H54 (cell line): ENCODE measurements at regions not wholly inside any gene's neighbourhood (a gene's known extent, or its start where the extent isn't known, plus 50 kb on each side); places are given as distances from the start of the nearest gene placed in this dataset.
"Not testable (repeated sequence)": the region's sequence is repeated elsewhere in the genome, so short reads cannot be mapped to it uniquely, and the experiment has no call there.

ENCODE experiments used
- DNase-seq: peaks from one replicate; pipeline ENCODE4 v3.0.0; 2011; ENCODE audit warnings: low spot score, mixed read lengths; ENCODE audit not compliant: insufficient read length
- FAIRE-seq: peaks from 3 replicates; lab custom pipeline; 2011; peaks lifted over from hg19 to GRCh38; lab: Jason Lieb, UNC

- DNase-seq, result not testable (repeated sequence)
These were observed 310.4 kb upstream of the PLGLB1 start for GRCh38 chr2:87331940-87332583.

GRCh38 chr2:87334888-87335287 is 313.2 kb upstream of the PLGLB1 start:
- not testable (repeated sequence) for FAIRE-seq

More at GRCh38 chr2:87331940-87332583, 310.4 kb upstream of the PLGLB1 start:
- FAIRE-seq, result not testable (repeated sequence)

GRCh38 chr2:87338998-87339397 is 317.4 kb upstream of the PLGLB1 start:
- FAIRE-seq, DNase-seq: not testable (repeated sequence)

More at GRCh38 chr2:87334888-87335287, 313.2 kb upstream of the PLGLB1 start:
- not testable (repeated sequence) for DNase-seq

GRCh38 chr2:87341601-87342014 is 320.0 kb upstream of the PLGLB1 start:
- DNase-seq, FAIRE-seq: not testable (repeated sequence)

- not testable (repeated sequence) for DNase-seq, FAIRE-seq
These were observed 320.5 kb upstream of the PLGLB1 start for GRCh38 chr2:87342175-87342574.

GRCh38 chr2:87343347-87343746 is 321.7 kb upstream of the PLGLB1 start:
- not testable (repeated sequence) for DNase-seq, FAIRE-seq

- not testable (repeated sequence) for FAIRE-seq, DNase-seq
These were observed 323.6 kb upstream of the PLGLB1 start for GRCh38 chr2:87345283-87345682.

GRCh38 chr2:87348556-87348955 is 326.9 kb upstream of the PLGLB1 start:
- FAIRE-seq, DNase-seq: not testable (repeated sequence)

- not testable (repeated sequence) for FAIRE-seq
These were observed 327.4 kb upstream of the PLGLB1 start for GRCh38 chr2:87349006-87349405.

GRCh38 chr2:87352178-87352934 is 330.7 kb upstream of the PLGLB1 start:
- DNase-seq, FAIRE-seq: not testable (repeated sequence)

More at GRCh38 chr2:87349006-87349405, 327.4 kb upstream of the PLGLB1 start:
- not testable (repeated sequence) for DNase-seq

- not testable (repeated sequence) for FAIRE-seq, DNase-seq
These were observed 331.8 kb upstream of the PLGLB1 start for GRCh38 chr2:87353408-87353807.

GRCh38 chr2:87354102-87354501 is 332.5 kb upstream of the PLGLB1 start:
- not testable (repeated sequence) for DNase-seq, FAIRE-seq

- not testable (repeated sequence) for DNase-seq, FAIRE-seq
These were observed 338.6 kb upstream of the PLGLB1 start for GRCh38 chr2:87360250-87360649.

GRCh38 chr2:87360927-87361326 is 339.3 kb upstream of the PLGLB1 start:
- not testable (repeated sequence) for FAIRE-seq, DNase-seq

- not testable (repeated sequence) for DNase-seq, FAIRE-seq
These were observed 340.2 kb upstream of the PLGLB1 start for GRCh38 chr2:87361805-87362204.

- not testable (repeated sequence) for DNase-seq, FAIRE-seq
These were observed 342.7 kb upstream of the PLGLB1 start for GRCh38 chr2:87364379-87364778.

GRCh38 chr2:87365038-87365437 is 343.4 kb upstream of the PLGLB1 start:
- not testable (repeated sequence) for DNase-seq, FAIRE-seq

GRCh38 chr2:87386063-87386560 is 361.8 kb upstream of the PLGLB2 start:
- not testable (repeated sequence) for DNase-seq, FAIRE-seq

- not testable (repeated sequence) for FAIRE-seq, DNase-seq
These were observed 352.1 kb upstream of the PLGLB2 start for GRCh38 chr2:87395784-87396183.

GRCh38 chr2:87396551-87397265 is 351.2 kb upstream of the PLGLB2 start:
- not testable (repeated sequence) for DNase-seq, FAIRE-seq
